Stomach smooth muscle (tissue), 2 donors: ENCODE measurements at regions not wholly inside any gene's neighbourhood (a gene's known extent, or its start where the extent isn't known, plus 50 kb on each side); places are given as distances from the start of the nearest gene placed in this dataset.
"Not testable (repeated sequence)": the region's sequence is repeated elsewhere in the genome, so short reads cannot be mapped to it uniquely, and the experiment has no call there.

Experiments
- H3K27ac ChIP-seq: one replicate; pipeline ENCODE4 v1.7.0; 2013; ENCODE audit warnings: mild to moderate bottlenecking, low read length, inconsistent platforms
- H3K27me3 ChIP-seq, 2 donors: one replicate each; pipeline ENCODE4 v1.7.0; 2013; ENCODE audit warnings: low read length in 2 of 2; ENCODE audit not compliant: insufficient read depth in 2 of 2, control insufficient read depth in 1 of 2
- H3K36me3 ChIP-seq, 2 donors: one replicate each; pipeline ENCODE4 v1.7.0; 2013; ENCODE audit warnings: low read length in 2 of 2; ENCODE audit not compliant: control insufficient read depth in 2 of 2, insufficient read depth in 2 of 2
- H3K4me1 ChIP-seq: one replicate; pipeline ENCODE4 v1.7.0; 2013; ENCODE audit warnings: low read length; ENCODE audit not compliant: control insufficient read depth, insufficient read depth
- H3K4me3 ChIP-seq, 2 donors: one replicate each; pipeline ENCODE4 v1.7.0; 2013; ENCODE audit warnings: low read length in 2 of 2
- H3K9ac ChIP-seq, 2 donors: one replicate each; pipeline ENCODE4 v1.7.0; 2013; ENCODE audit warnings: low read length in 2 of 2, mild to moderate bottlenecking in 1 of 2
- H3K9me3 ChIP-seq, 2 donors: one replicate each; pipeline ENCODE4 v1.7.0; 2013; ENCODE audit warnings: low read length in 2 of 2; ENCODE audit not compliant: control insufficient read depth in 2 of 2
- donor health status: healthy.
- donor health status: Pancreatic carcinoma.

DNA sequence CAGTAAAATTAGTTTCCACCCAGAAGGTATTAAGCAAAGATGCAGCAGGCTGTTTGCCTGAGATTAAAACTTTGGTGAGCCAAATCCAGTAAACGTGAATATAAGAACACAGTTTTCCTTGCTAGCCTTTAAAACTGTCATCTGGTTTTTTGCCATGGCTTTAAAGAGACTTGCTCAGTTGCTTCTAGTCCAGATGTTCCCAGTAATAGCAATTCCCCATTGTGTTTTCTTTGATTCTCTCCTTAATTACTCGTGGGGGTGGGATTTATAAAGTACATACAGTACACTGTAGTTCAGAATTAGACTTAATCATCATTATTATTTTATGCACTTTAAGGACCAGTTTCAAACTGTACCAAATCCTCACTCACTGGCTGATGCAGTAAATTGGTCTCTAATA, 303.5 kb upstream of the ZNF804A start:
- Histone ChIP-seq H3K9me3 (no peaks in the 10 kb centered on the region), H3K36me3 (no peaks in the 10 kb centered on the region), H3K9ac (no peak overlapping the region), H3K27me3 (no peaks in the 10 kb centered on the region), H3K4me3 (no peak overlapping the region), H3K27ac (no peak overlapping the region), H3K4me1 (no peaks in the 10 kb centered on the region)

DNA sequence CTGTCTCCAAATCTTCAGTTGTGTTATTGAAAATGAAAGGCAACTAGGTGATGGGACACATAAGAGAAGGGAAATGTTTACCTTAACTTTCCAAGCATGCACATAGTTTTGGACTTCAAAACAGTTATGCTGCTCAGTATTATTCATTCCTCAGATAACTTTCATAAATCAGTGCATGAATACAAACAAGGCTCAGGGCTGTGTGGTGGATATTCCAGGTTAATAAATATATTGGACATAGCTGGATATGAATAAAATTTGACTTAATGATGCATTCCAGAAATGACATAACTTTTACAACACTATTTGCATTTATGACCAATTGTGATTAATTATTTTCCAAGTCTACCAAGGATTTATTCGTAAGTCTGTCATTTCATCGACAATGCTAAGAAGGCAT, 301.2 kb upstream of the ZNF804A start:
- Histone ChIP-seq H3K9me3 (no peaks in the 10 kb centered on the region), H3K9ac (no peak overlapping the region), H3K36me3 (no peaks in the 10 kb centered on the region), H3K4me1 (no peaks in the 10 kb centered on the region), H3K27me3 (no peaks in the 10 kb centered on the region), H3K4me3 (no peak overlapping the region), H3K27ac (no peak overlapping the region)

DNA sequence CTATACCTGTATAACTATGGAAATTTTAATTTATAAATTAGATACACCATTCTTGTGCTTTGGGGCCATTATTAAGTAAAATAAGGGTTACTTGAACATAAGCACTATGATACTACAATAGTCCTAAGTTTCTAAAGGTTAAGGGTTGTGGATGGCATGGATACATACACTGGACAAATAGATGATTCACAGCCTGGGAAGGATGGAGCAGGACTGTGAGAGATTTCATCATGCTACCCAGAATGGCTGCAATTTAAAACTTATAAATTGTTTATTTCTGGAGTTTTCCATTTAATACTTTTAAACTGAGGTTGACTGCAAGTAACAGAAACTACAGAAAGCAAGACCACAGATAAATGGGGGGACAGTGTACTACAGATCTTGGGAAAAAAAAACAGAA, 295.8 kb upstream of the ZNF804A start:
- H3K9ac ChIP-seq = no peak overlapping the region

DNA sequence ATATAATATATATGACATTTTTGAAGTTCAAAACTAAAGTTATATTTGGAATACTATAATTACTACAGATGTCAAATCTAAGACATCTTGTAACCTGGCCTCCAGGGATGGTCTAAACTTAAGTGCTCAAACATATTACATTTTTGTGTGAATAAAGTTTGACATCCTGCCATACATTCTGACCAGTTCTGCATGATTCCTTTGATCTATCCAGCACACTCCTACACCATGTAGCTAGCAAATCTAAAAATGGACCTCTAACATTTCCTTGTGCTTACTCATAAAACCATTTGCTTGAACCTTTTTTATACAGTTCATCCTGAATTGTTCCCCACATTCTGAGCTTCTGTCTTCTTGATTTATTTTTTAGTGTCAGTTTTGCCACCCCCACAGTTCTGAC, 294.3 kb upstream of the ZNF804A start:
- H3K4me1 ChIP-seq = no peaks in the 10 kb centered on the region
- no peaks in the 10 kb centered on the region for H3K36me3 ChIP-seq

More for the DNA sequence above, 295.8 kb upstream of the ZNF804A start:
- Histone ChIP-seq H3K4me3 (no peak overlapping the region), H3K4me1 (no peaks in the 10 kb centered on the region), H3K36me3 (no peaks in the 10 kb centered on the region), H3K9me3 (no peaks in the 10 kb centered on the region), H3K27me3 (no peaks in the 10 kb centered on the region), H3K27ac (no peak overlapping the region)

DNA sequence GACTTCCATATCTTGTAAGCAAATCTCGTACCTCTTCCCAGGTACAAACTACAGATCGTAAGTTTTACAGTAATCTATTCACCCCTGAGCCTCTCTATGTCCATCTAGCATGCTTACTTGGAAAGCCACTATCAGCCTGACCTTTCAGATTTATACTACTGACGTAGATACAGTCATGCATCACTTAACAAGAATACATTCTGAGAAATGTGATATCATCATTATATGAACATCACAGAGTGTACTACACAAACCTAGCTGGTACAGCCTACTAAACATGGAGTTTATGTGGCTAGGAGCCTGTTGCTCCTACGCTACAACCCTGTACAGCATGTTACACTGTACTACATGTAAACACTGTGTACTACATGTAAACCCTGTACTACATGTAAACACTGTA, 293.2 kb upstream of the ZNF804A start:
- Histone ChIP-seq H3K27ac (no peak overlapping the region), H3K27me3 (no peaks in the 10 kb centered on the region), H3K4me3 (no peak overlapping the region), H3K4me1 (no peaks in the 10 kb centered on the region), H3K9ac (no peak overlapping the region), H3K9me3 (no peaks in the 10 kb centered on the region), H3K36me3 (no peaks in the 10 kb centered on the region)

More for the DNA sequence above, 294.3 kb upstream of the ZNF804A start:
- no peaks in the 10 kb centered on the region for H3K27me3 ChIP-seq
- H3K9me3 ChIP-seq = no peaks in the 10 kb centered on the region
- H3K27ac ChIP-seq = no peak overlapping the region
- no peak overlapping the region for H3K4me3 ChIP-seq
- no peak overlapping the region for H3K9ac ChIP-seq

DNA sequence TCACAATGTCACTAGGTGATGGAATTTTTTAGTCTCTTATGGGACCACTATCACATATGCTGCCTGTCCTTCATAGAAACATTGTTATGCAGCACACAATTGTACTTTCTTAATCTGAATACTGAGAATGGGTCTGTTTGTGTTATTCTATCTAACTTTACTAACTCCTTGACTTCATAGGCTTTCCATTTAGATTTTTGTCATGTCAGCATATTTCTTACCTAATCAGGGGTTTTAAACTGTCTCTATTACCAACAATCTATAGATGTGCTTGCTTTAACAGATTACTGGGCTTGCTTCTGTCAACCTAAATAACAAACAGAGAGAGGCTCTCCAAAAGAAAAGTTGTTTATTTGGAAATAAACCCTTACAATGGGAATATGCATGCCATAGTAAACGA, 289.6 kb upstream of the ZNF804A start:
- Histone ChIP-seq H3K9me3 (no peaks in the 10 kb centered on the region), H3K4me1 (no peaks in the 10 kb centered on the region), H3K4me3 (no peak overlapping the region), H3K9ac (no peak overlapping the region), H3K27ac (no peak overlapping the region), H3K36me3 (no peaks in the 10 kb centered on the region), H3K27me3 (no peaks in the 10 kb centered on the region)

DNA sequence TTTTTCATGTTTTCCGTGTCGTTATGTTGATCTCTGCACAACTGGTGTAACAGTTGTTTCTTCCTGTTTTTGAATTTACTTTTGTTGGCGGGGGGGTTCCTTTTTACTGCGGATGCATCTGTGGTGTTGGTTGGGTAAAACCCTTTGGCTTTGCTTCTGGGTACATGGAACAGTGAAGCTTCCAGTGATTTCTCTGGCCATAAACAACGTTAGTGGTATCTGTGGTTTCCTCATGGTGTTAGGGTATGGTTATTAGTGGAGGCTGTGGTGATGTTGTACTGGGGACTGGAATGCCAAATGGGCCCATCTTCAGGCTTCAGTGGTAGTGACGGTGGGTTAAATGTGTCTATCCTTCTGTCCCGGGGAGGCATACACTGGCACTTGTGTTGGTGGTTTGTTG, 285.4 kb upstream of the ZNF804A start:
- no peaks in the 10 kb centered on the region for H3K36me3 ChIP-seq
- H3K27me3 ChIP-seq = no peaks in the 10 kb centered on the region
- no peaks in the 10 kb centered on the region for H3K4me1 ChIP-seq
- H3K9me3 ChIP-seq = no peaks in the 10 kb centered on the region
- H3K4me3 ChIP-seq = no peak overlapping the region
- H3K9ac ChIP-seq = no peak overlapping the region
- no peak overlapping the region for H3K27ac ChIP-seq

DNA sequence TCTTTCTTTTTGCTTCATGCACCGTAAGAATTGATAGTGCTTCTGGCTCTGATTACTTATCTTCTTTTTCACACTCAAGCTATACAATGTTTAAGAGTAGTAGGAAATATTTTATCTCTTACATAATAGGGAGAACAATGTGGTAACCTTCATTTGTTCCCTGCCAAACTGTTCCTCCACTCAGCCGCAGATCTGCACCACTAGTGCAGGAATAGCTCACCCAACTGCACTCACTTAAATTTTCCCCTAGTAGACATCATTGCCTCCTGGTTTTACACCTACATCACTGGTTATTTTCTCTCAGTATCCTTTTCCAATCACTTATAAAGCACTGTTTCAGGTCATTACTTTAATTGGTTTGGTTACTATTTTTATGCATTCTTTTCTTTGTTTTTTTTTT, 283.5 kb upstream of the ZNF804A start:
- H3K9ac ChIP-seq = no peak overlapping the region
- no peak overlapping the region for H3K27ac ChIP-seq
- H3K36me3 ChIP-seq = no peaks in the 10 kb centered on the region
- H3K27me3 ChIP-seq = no peaks in the 10 kb centered on the region
- no peaks in the 10 kb centered on the region for H3K4me1 ChIP-seq
- no peaks in the 10 kb centered on the region for H3K9me3 ChIP-seq
- no peak overlapping the region for H3K4me3 ChIP-seq

DNA sequence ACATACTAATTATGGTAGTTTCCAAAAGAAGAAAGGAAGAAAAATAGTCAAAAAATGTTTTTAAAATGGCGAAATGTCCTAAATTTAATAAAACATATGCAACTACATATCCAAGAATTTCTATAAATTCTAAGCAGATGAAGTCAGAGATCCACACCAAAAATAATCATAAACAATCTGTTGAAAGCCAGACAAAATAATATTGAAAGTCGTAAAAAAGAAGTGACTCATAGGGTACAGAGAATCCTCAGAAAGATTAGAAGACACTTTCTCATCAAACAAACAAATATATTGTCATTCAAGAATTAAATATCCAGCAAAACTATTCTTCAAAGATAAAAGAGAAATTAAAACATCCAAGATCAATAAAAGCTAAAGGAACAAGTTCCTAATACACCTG, 281.4 kb upstream of the ZNF804A start:
- Histone ChIP-seq H3K36me3 (no peaks in the 10 kb centered on the region), H3K4me3 (no peak overlapping the region), H3K27ac (no peak overlapping the region), H3K27me3 (no peaks in the 10 kb centered on the region), H3K9ac (no peak overlapping the region), H3K4me1 (no peaks in the 10 kb centered on the region), H3K9me3 (no peaks in the 10 kb centered on the region)

DNA sequence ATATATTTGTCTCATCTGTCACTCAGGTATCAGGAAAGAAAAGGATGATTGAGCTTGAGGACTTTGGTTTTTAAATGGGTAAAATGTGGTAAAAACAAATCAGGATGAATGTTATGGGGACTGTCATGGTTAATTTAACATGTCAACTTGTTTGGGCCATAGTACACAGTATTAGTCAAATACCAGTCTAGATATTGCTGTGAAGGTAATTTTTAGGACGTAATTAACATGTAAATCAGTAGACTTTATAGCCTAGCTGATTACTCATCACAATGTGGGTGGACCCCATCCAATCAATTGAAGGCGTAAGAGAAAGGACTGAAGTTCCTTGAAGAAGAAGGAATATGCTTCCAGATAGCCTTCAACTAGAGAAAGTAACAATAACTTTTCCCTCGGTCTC, 275.7 kb upstream of the ZNF804A start:
- Histone ChIP-seq H3K4me1 (no peaks in the 10 kb centered on the region), H3K9ac (no peak overlapping the region), H3K36me3 (no peaks in the 10 kb centered on the region), H3K27ac (no peak overlapping the region), H3K27me3 (no peaks in the 10 kb centered on the region), H3K9me3 (no peaks in the 10 kb centered on the region), H3K4me3 (no peak overlapping the region)

DNA sequence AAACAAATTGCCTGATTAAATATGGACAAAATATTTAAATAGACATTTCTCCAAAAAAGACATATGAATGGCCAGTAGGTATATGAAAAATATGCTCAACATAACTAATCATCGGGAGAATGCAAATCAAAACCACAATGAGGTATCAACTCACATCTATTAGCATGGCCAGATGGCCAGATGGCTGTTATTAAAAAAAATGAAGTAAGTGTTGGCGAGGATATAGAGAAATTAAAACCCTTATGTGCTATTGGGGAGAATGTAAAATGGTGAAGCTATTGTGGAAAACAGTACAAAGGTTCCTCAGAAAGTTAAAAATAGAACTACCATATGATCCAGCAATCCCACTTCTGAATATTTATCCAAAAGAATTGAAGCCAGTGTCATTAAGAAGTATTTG, 272.3 kb upstream of the ZNF804A start:
- Histone ChIP-seq H3K9ac (no peak overlapping the region), H3K4me3 (no peak overlapping the region)

DNA sequence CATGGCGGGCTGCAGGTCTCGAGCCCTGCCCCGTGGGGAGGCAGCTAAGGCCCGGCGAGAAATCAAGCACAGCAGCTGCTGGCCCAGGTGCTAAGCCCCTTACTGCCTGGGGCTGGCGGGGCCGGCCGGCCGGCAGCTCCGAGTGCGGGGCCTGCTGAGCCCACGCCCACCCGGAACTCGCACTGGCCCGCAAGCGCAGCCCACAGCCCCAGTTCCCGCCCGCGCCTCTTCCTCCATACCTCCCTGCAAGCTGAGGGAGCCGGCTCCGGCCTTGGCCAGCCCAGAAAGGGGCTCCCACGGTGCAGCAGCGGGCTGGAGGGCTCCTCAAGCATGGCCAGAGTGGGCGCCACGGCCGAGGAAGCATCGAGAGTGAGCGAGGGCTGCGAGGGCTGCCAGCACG, 270.5 kb upstream of the ZNF804A start:
- not testable (repeated sequence) for H3K27ac ChIP-seq, H3K9me3 ChIP-seq, H3K4me3 ChIP-seq, H3K4me1 ChIP-seq, H3K27me3 ChIP-seq, H3K9ac ChIP-seq, H3K36me3 ChIP-seq

More for the DNA sequence above, 272.3 kb upstream of the ZNF804A start:
- Histone ChIP-seq H3K9me3 (no peaks in the 10 kb centered on the region), H3K27me3 (no peaks in the 10 kb centered on the region), H3K27ac (no peak overlapping the region), H3K36me3 (no peaks in the 10 kb centered on the region), H3K4me1 (no peaks in the 10 kb centered on the region)
